DMS153 treated with DMSO at 0.1 percent for 48 hours (cell line): ENCODE measurements at regions not wholly inside any gene's neighbourhood (a gene's known extent, or its start where the extent isn't known, plus 50 kb on each side); places are given as distances from the start of the nearest gene placed in this dataset.
"Not testable (repeated sequence)": the region's sequence is repeated elsewhere in the genome, so short reads cannot be mapped to it uniquely, and the experiment has no call there.

Source experiments
- DNase-seq: peaks from one replicate; lab custom pipeline; 2025; ENCODE audit not compliant: unreplicated experiment; lab: John Stamatoyannopoulos, UW

DNA sequence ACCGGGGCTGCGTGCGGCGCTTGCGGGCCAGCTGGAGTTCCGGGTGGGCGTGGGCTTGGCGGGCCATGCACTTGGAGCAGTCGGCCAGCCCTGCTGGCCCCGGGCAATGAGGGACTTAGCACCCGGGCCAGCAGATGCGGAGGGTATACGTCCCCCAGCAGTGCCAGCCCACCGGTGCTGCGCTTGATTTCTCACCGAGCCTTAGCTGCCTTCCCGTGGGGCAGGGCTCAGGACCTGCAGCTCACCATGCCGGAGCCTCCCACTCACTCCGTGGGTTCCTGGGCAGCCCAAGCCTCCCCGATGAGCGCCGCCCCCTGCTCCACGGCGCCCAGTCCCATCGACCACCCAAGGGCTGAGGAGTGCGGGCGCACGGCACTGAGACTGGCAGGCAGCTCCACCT, 51.4 kb upstream of the INPP4B start:
- DNase-seq: not testable (repeated sequence)

DNA sequence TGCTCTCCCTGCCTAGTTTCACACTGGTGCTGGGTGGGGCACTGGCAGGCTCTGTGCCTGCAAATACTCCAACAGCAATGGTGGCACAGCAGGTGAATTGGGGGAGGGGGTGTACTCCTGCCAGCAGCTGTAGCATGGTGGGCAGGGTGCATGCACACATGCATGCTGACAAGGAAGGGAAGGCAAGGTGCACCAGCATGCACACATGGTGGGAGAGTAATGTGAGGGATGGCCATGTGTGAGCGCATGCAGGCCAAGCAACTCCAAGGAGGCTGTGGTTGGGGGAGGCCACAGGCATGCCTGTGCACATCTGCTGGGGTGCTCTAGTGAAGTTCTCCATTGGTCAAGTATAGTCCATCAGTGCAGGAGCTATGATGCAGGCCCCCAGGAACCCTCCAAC, 54.5 kb upstream of the INPP4B start:
- DNase-seq: no peak

- DNase-seq: no peak
These were observed 55.1 kb upstream of the INPP4B start for GRCh38 chr4:142901166-142901662.

DNA sequence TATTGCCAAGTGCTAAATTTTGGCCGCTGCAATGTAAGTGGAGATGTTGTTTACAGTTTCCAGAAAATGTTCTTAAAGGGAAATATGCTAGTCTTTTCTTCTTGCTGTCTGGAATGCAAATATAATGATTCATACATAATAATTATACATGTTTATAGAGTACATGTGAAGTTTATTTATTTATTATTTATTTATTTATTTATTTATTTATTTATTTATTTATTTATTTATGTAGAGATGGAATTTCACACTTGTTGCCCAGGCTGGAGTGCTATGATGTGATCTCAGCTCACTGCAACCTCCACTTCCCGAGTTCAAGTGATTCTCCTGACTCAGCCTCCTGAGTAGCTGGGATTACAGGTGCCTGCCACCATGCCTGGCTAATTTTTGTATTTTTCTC, 57.5 kb upstream of the INPP4B start:
- DNase-seq: not testable (repeated sequence)

DNA sequence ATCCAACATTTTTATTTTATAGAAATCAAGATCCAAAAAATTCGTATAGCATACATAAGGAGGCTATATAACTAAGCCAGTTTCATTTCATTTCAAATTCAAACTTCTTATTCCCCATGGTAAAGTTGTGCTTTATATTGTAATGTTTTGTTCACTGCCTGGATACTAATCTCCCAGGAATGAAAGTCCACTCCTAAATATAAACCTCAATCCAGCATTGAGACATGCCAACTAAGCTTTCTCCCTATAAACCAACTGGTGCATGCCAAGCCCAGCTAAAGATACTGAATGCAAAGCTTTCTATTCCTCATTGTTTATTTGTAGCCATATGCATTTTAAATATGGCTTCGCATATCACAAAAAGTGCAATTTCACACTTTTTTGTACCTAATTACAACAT, 63.8 kb upstream of the INPP4B start:
- DNase-seq: no peak

- DNase-seq: no peak
These were observed 66.9 kb upstream of the INPP4B start for GRCh38 chr4:142913034-142913433.

DNA sequence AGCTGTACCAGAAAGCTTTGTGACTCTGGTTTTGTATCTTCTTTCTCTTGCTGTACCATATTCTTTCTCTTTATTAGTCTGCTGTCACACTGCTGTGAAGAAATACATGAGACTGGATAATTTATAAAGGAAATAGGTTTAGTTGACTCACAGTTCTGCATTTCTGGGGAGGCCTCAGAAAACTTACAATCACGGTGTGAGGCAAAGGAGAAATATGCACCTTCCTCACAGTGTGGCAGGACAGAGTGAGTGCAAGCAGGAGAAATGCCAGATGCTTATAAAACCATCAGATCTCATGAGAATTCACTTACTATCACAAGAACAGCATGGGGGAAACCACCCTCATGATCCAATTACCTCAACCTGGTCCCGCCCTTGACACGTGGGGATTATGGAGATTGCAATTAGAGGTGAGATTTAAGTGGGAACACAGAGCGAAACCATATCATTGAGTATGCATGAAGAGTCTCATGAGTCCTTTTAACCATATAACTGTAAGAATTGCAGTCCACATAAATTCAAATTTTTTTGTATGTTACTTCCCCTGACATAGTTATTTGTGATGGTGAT, 67.4 kb upstream of the INPP4B start:
- DNase-seq: no peak

DNA sequence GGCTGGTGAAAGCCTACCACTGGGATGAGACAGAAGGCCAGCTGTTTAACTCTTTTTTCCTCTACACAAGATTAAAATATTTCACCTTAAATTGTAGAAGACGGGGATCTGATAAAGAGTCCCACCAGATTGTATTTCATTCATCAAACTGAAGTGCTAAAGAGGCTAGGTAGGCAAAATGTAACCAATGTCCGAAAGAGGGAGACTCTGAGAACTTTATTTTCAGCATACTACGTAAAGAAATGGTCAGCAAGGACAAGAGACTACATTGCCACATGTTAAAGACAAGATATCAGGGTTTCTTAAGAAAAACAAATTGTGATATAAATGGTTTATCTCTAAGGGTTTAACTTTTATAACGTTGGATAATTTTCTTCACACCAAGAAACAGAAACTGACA, 71.6 kb upstream of the INPP4B start:
- DNase-seq: no peak

- no peak for DNase-seq
These were observed 76.6 kb upstream of the INPP4B start for GRCh38 chr4:142922720-142923119.

GRCh38 chr4:142923619-142924018, 77.5 kb upstream of the INPP4B start:
- DNase-seq: no peak

- no peak for DNase-seq
These were observed 79.1 kb upstream of the INPP4B start for GRCh38 chr4:142925161-142925560.

DNA sequence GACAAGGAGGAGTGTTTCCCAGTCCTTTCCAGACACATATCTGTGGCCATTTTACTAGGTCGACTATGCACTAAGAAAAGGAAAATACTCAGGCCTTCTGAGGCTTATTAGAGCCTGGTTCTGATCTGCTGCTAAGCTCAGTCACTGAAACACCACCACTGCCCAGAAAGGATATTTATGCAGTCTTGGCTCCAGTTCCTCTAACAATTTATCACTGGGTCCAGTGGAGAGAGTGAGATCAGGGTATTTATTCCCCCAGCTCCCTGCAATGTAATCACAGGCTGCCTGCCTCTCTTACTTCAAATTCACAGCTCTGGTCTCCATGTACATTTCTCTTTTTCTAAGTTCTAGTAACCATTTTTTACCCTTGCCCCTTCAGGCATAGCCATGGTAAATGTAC, 81.6 kb upstream of the INPP4B start:
- DNase-seq: no peak

GRCh38 chr4:142929526-142929925, 83.4 kb upstream of the INPP4B start:
- no peak for DNase-seq

- DNase-seq: no peak
These were observed 87.1 kb upstream of the INPP4B start for GRCh38 chr4:142933207-142933606.

DNA sequence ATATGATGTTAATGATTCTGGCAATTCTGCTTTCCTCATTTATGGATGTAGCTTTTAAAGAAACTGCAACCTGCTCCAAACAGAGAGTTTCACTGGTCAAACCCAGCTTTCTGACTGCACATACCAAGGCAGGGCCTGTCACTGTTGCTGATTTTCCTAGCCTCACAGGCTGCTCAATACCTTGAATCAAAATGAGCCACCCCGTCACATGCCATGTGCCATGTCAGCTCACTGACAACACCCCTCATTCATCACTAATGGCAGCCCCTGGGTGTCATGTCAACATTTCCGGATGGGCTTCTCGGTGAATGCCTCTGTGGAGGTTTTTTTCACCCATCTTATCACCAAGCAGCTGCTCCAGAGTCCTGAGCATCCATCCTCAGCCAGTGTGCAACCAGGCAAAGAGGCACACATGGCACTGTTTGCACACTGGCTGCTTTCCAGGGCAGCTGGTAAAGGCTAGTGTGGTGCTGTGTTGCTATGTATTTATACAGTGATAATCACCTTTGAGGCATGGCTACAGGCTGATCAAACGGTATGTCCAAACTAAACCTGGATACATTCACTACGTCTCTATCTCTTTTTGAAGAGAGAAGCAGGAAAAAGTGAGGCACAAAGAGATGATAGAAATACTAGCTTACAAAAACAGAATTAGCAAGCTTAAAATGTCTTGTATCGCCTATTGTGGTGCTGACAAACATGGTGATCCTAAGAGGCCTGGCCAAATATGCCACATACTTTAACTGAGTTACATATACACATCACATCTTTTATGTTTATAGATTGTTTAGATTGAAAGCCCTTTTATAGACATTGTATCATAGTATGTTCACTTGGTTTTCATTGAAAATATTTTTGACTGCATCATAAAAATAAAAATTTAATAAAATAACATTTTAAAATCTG, 94.6 kb upstream of the INPP4B start:
- peak; percentile 86 for DNase-seq

DNA sequence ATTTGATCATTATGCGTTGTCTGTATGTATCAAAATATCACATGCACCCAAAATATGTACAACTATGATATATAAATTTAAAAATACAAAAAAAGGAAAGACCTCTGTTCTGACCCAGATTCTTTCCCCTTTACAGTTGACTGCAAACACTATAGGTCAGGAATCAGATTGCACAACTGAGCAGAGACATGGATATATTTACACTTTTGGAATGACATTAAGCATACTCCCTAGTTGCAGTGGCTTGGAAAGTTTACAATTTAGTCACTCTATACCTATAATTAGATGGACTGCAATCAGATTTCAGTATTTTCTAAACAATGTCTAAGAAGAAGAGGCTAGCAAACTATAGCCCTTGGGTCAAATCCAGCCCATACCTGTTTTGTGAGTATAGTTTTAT, 98.5 kb upstream of the INPP4B start:
- DNase-seq: no peak

DNA sequence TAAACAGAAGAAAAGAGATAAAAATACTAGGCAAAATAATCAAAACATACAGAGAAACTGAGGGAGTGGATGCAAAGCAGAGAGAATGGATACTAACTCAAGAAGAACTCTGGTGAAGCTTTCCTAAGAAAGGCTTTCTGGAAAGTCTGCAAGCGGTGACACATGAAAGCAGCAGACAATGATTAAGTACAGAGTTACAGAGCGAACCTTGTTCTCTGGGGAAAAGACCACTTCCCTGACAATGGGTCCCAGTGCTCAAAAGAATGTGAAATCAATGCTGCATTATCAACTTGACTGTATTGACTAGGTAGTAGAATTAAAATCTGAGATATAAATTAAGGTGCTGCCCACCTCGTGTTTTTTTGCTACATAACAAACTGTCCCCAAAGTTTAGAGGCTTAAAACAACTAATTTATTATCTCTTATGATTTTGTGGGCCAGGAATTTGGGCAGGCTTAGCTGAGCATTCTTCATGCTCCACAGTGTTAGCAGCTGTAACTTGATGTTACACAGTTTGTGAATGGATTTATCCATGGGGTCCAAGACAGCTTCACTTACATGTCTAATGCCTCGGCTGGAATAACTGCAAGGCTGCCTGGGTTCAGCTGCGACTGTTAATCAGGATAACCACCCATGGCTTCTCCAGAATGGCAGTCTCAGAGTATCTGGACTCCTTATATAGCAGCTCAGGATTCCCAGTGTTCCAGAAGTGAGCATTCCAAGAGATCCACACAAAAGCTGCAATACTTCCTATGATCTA, 106.9 kb upstream of the INPP4B start:
- DNase-seq: no peak

DNA sequence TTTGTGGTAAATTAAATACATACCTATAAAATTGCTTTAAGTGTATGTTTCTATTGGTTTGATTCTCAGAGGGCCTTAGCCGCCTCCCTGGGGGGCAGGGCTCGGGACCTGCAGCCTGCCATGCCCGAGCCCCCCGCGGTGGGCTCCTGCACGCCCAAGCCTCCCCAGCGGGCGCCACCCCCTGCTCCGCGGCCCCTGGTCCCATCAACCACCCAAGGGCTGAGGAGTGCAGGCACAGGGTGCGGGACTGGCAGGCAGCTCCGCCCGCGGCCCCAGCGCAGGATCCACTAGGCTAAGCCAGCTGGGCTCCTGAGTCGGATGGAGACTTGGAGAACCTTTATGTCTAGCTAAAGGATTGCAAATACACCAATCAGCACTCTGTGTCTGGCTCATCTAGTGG, 108.3 kb upstream of the INPP4B start:
- DNase-seq: no peak

- no peak for DNase-seq
These were observed 109.4 kb upstream of the INPP4B start for GRCh38 chr4:142955501-142955900.

DNA sequence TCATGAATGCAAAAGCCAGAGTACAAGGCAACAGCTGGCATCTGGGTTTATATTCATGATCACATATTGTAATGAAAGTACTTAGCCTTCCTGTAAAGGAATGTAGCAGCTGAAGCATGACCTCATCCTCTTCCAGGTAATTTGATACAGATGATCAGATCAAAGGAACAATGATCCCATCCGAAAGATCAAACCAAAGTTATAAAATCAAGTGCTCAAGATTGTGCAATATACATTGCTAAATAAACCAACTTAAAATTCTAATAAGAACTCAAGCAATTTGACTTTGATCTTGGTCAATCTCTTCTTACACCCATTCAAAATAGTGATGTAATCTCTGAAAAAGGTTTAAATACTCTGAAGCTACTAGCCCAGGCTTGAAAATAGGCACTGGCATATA, 113.1 kb upstream of the INPP4B start:
- DNase-seq: no peak

DNA sequence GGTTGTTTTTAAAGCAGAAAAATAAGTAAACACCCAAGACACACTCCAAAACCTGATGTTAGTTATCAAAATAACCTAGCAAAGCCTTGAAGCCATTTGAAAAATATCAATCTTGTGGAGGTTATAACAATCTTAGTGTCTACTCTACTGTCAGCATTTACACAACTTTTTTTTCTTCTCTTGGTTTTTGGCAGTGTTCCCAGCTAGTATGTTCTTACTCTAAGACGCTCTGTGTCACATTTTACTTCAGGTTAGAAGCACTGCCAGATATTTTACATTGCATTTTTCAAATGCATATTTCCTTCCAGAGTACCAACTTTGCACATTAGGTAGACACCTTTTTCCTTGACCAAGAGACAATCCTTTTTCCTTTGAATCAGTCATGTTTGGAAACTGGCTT, 114.0 kb upstream of the INPP4B start:
- DNase-seq: no peak
